K562 (cell line): ENCODE measurements at regions not wholly inside any gene's neighbourhood (a gene's known extent, or its start where the extent isn't known, plus 50 kb on each side); places are given as distances from the start of the nearest gene placed in this dataset.

Experiments used
- CHAMP1 ChIP-seq: fragments of 450-650 bp; IDR thresholded peaks from 2 replicates; pipeline ENCODE4 v1.6.1; 2016; ENCODE audit warnings: mild to moderate bottlenecking
- CTCF ChIP-seq, 3 experiments: IDR thresholded peaks in 2 of 3; conservative IDR thresholded peaks in 1 of 3; 2 replicates each; pipeline ENCODE4 v1.5.1; 2011 to 2012; ENCODE audit warnings: low read length in 3 of 3, mild to moderate bottlenecking in 3 of 3, control low read depth in 2 of 3, improper control_type of control experiment in 1 of 3, inconsistent platforms in 1 of 3, low read depth in 1 of 3, mixed read lengths in 1 of 3, moderate library complexity in 1 of 3; ENCODE audit not compliant: insufficient read depth in 2 of 3
- STAT5A ChIP-seq: IDR thresholded peaks from 2 replicates; pipeline ENCODE4 v1.6.1; 2012; ENCODE audit warnings: low read length, inconsistent platforms, borderline replicate concordance
- ZBTB2 ChIP-seq: fragments of 450-650 bp; IDR thresholded peaks from 2 replicates; pipeline ENCODE4 v1.6.1; 2016; ENCODE audit warnings: antibody characterized with exemption
- ZNF146 ChIP-seq: IDR thresholded peaks from one replicate; pipeline ENCODE4 v1.6.1; 2018; ENCODE audit warnings: missing compliant biosample characterization; ENCODE audit not compliant: unreplicated experiment
- ZNF655 ChIP-seq: fragments of 250-450 bp; sonication (Bioruptor Pico); IDR thresholded peaks from 2 replicates; pipeline ENCODE4 v1.5.0; 2021
- ZNF707 ChIP-seq: fragments of 250-450 bp; sonication (Bioruptor Pico); conservative IDR thresholded peaks from 2 replicates; pipeline ENCODE4 v1.8.0; 2022; ENCODE audit warnings: inconsistent platforms, mild to moderate bottlenecking, moderate library complexity

- TF ChIP-seq CHAMP1 (no peak), ZBTB2 (no peak), ZNF655 (CRISPR knock-in tag) (no peak), ZNF707 (CRISPR knock-in tag) (no peak), STAT5A (no peak), ZNF146 (CRISPR knock-in tag) (no peak), CTCF (IDR thresholded peaks at IDR 0.05 in 2 of 3, conservative IDR thresholded peaks at IDR 0.05 in 1 of 3; ENCODE audit: insufficient read depth in 2 of 3, low read depth in 1 of 3, low read length in 3 of 3) (no peak)
- TF ChIP-seq, all 486 proteins: peak for 0
These were observed 269.4 kb downstream of the TLE3 start (continued) for GRCh38 chr15:69828181-69828828.
